Kidney (tissue), 13 donors: ENCODE measurements at regions not wholly inside any gene's neighbourhood (a gene's known extent, or its start where the extent isn't known, plus 50 kb on each side); places are given as distances from the start of the nearest gene placed in this dataset.

ENCODE experiments used
- DNase-seq, 5 donors: peaks; one replicate each; pipeline ENCODE4 v3.0.0-alpha.2; 2013 to 2020
- FAIRE-seq: peaks from 2 replicates; lab custom pipeline; 2012; peaks lifted over from hg19 to GRCh38; lab: Jason Lieb, UNC
- H3K27ac ChIP-seq, 2 donors: one replicate each; pipeline ENCODE4 v1.7.0; 2013; ENCODE audit warnings: low read depth in 2 of 2, low read length in 2 of 2, inconsistent platforms in 1 of 2
- H3K27me3 ChIP-seq: one replicate; pipeline ENCODE4 v1.7.1; 2013; ENCODE audit warnings: low read length, inconsistent platforms; ENCODE audit not compliant: control insufficient read depth, insufficient read depth
- H3K36me3 ChIP-seq, 3 donors: one replicate each; pipeline versions ENCODE4 v1.7.0 to v1.7.1; 2013; ENCODE audit warnings: low read length in 3 of 3, control low read depth in 1 of 3, inconsistent platforms in 1 of 3; ENCODE audit not compliant: insufficient read depth in 3 of 3, control insufficient read depth in 2 of 3
- H3K4me1 ChIP-seq, 3 donors: one replicate each; pipeline versions ENCODE4 v1.7.0 to v1.7.1; 2013; ENCODE audit warnings: low read length in 3 of 3, inconsistent platforms in 1 of 3, low read depth in 1 of 3; ENCODE audit not compliant: control insufficient read depth in 2 of 3, insufficient read depth in 2 of 3
- H3K4me3 ChIP-seq, 3 donors: one replicate each; pipeline versions ENCODE4 v1.7.0 to v1.8.1; 2013; ENCODE audit warnings: low read length in 3 of 3, control low read depth in 1 of 3, inconsistent platforms in 1 of 3
- H3K9ac ChIP-seq, 3 donors: one replicate each; pipeline versions ENCODE4 v1.7.0 to v1.7.1; 2013; ENCODE audit warnings: low read length in 3 of 3, control low read depth in 1 of 3, inconsistent platforms in 1 of 3
- H3K9me3 ChIP-seq, 3 donors: one replicate each; pipeline versions ENCODE4 v1.7.0 to v1.7.1; 2013; ENCODE audit warnings: low read length in 3 of 3, control low read depth in 1 of 3, inconsistent platforms in 1 of 3; ENCODE audit not compliant: control insufficient read depth in 2 of 3, insufficient read depth in 1 of 3
- intact Hi-C: fragments of 100-400 bp; cut with DNase I; formaldehyde crosslinking; loops from one replicate; pipeline ENCODE4 v1.11.1; 2022
- TF ChIP-seq, protein P1 (sequence below): IDR thresholded peaks from 3 replicates; pipeline ENCODE4 v1.5.1; 2012; ENCODE audit warnings: mild to moderate bottlenecking, moderate library complexity, borderline replicate concordance; ENCODE audit not compliant: insufficient read depth; ENCODE audit errors: extremely low read depth
- donor health status: control.
- donor health status: control.
- donor health status: control.
- donor health status: control.
- donor health status: control.
- donor health status: DM: yes; HTN: yes; CAD: no.
- donor health status: Normal renal cell carcinoma (clear cell type).

DNA sequence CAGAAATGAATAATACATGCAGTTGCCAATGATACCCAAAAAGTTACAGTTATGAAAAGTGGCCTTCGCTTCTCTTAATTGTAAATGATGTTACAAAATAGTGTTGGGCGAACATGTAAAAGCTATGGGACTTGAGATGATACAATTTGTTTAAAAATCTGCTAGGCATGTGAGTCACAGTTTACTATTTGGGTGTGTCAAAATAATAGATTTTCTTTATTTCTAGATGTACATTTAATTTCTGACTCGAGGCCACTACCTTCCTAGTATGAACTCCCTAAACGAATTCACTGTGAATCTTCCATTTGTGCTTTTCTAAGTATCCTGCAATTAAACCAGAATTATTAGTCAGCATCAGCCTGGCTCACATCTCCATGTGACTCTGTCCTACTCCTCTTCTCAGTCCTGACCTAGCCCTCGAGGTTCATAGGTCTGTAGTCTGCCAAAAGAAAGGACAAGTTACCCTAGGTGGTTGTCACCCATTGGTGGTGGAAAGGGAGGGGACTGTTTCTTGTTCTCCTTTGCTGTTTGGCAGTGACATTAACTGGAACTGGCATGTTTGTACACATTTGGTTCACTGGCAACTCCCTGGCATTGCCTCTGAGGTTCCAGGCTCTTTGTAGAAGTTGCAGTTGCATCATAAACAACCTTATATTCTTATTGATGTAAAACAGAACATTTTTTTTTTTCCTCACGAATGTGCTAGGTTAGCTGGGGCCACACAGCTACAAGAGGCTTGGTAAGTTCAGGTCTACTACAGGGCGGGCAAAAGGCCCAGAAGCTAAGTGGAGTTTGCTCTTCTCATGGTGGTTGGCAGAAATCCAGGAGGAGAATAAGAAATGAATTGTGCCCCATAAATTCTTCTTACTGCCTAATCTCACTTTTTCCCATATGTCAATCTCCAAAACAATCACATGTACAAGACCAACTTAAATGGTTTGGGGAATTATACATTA is 746.5 kb upstream of the ADAMTS5 start:
- Histone ChIP-seq H3K4me3 (no peak overlapping the region), H3K36me3 (no peaks in the 10 kb centered on the region), H3K4me1 (no peaks in the 10 kb centered on the region), H3K27ac (no peak overlapping the region), H3K9ac (no peak overlapping the region), H3K9me3 (no peaks in the 10 kb centered on the region), H3K27me3 (no peaks in the 10 kb centered on the region)
- DNase-seq = no peak
- FAIRE-seq = no peak
- TF ChIP-seq, protein P1, sequence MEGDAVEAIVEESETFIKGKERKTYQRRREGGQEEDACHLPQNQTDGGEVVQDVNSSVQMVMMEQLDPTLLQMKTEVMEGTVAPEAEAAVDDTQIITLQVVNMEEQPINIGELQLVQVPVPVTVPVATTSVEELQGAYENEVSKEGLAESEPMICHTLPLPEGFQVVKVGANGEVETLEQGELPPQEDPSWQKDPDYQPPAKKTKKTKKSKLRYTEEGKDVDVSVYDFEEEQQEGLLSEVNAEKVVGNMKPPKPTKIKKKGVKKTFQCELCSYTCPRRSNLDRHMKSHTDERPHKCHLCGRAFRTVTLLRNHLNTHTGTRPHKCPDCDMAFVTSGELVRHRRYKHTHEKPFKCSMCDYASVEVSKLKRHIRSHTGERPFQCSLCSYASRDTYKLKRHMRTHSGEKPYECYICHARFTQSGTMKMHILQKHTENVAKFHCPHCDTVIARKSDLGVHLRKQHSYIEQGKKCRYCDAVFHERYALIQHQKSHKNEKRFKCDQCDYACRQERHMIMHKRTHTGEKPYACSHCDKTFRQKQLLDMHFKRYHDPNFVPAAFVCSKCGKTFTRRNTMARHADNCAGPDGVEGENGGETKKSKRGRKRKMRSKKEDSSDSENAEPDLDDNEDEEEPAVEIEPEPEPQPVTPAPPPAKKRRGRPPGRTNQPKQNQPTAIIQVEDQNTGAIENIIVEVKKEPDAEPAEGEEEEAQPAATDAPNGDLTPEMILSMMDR = no peak
- intact Hi-C loops = no loop called here

DNA sequence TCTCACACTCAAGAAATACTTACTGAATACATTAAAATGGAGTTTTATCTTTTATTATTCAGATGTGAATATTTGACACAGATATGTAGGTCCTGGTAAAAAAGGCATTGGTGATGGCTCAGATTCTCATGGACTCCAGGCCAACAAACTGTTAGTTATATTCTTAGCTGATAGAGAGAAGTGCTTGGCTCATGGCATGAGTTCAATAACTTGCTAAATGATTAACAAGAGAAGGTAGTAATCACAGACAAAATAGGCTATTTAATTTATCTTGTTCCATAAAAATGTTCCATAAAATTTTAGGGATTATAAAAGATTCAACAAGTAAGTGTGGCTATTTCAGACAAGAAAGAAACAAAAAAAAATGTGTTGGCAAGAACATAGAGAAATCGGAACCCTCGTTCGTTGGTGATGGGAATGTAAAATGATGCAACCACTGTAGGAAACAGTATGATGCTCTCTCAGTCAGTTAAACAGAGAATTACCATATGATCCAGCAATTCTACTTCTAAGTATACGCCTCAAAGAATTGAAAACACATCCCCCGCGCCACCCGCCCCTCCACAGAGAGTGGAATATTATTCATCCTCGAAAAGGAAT is 737.8 kb upstream of the ADAMTS5 start:
- TF ChIP-seq, protein P1 = no peak
- no peak overlapping the region for H3K27ac ChIP-seq
- H3K9ac ChIP-seq = no peak overlapping the region
- DNase-seq (peak in 1 of 5 donors; percentile 29), FAIRE-seq (no peak)
- no peaks in the 10 kb centered on the region for H3K27me3 ChIP-seq
- no peak overlapping the region for H3K4me3 ChIP-seq
- no peaks in the 10 kb centered on the region for H3K4me1 ChIP-seq
- H3K36me3 ChIP-seq = no peaks in the 10 kb centered on the region
- intact Hi-C loops = loop anchor here (5.0 kb wide), 1 partner anchor 852 kb away; no protein-coding TSS in a partner anchor
- no peaks in the 10 kb centered on the region for H3K9me3 ChIP-seq

DNA sequence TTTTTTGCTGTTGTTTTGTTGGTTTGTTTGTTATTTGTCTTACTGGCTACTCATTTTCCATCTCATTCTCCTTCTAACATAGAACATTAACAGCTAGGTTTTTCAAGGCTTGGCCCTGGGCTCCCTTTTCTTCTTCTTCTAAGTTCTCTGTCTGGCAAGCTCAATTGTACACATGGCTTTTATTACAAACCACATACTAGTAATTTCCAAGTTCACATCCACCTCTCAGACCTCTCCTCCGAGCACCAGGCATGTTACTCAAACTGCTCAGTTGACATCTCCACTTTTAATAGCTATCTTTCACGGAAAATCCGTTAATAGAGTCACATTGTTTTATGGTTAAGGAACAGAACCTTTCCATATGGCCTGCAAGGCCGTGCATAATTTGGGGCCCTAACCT is 736.9 kb upstream of the ADAMTS5 start:
- H3K27me3 ChIP-seq = no peaks in the 10 kb centered on the region
- no peaks in the 10 kb centered on the region for H3K36me3 ChIP-seq
- no peak overlapping the region for H3K4me3 ChIP-seq
- TF ChIP-seq, protein P1 = no peak
- FAIRE-seq = no peak
- no peak overlapping the region for H3K27ac ChIP-seq
- no peak overlapping the region for H3K9ac ChIP-seq
- H3K9me3 ChIP-seq = no peaks in the 10 kb centered on the region
- no peaks in the 10 kb centered on the region for H3K4me1 ChIP-seq
- intact Hi-C loops = loop anchor here (5.0 kb wide), 1 partner anchor 851 kb away; no protein-coding TSS in a partner anchor
- DNase-seq = no peak
